HepG2 (cell line): ENCODE measurements at regions not wholly inside any gene's neighbourhood (a gene's known extent, or its start where the extent isn't known, plus 50 kb on each side); places are given as distances from the start of the nearest gene placed in this dataset.

Experiments
- ATAC-seq: fragments of 200-7000 bp; cut with Tn5 transposase; 3 replicates; pipeline ENCODE4 v1.9.1; 2020; ENCODE audit warnings: mild to moderate bottlenecking, moderate library complexity
- BruUV-seq: library from RNA; stranded (reverse); fragments of 400-500 nt; replicated peaks from 2 replicates; lab custom pipeline; 2021; lab: Mats Ljungman, UMichigan
- CTCF ChIA-PET: fragments of 300-600 bp; formaldehyde crosslinking; extraction: SDS; loops from one replicate; lab custom pipeline; 2021; ENCODE audit warnings: low total read pairs, inconsistent platforms, low intra/inter-chr PET ratio; lab: Yijun Ruan, JAX
- POLR2A ChIA-PET: fragments of 350-600 bp; sonication (Branson Sonifier 250); formaldehyde crosslinking; loops from one replicate; lab custom pipeline; 2020; ENCODE audit warnings: antibody characterized with exemption, inconsistent platforms; lab: Yijun Ruan, JAX
- DNase-seq: peaks from one replicate; pipeline ENCODE4 v3.0.0-alpha.2; 2015; ENCODE audit warnings: low spot score
- FAIRE-seq: peaks from 3 replicates; lab custom pipeline; 2011; peaks lifted over from hg19 to GRCh38; lab: Jason Lieb, UNC
- H2AFZ ChIP-seq: one replicate; pipeline ENCODE4 v1.6.1; 2011; ENCODE audit warnings: low read length, inconsistent platforms
- H3K27ac ChIP-seq: fragments of 300-600 bp; 3 replicates; pipeline ENCODE4 v1.8.0; 2011; ENCODE audit warnings: mixed run types, mild to moderate bottlenecking, mixed read lengths, low read length, inconsistent platforms; ENCODE audit not compliant: insufficient read depth; ENCODE audit errors: extremely low read length
- H3K27me3 ChIP-seq, 2 experiments: fragments of 200-600 bp in 1 of 2; 2 replicates in 1 of 2; 3 replicates in 1 of 2; pipeline versions ENCODE4 v1.6.0 to v1.8.0; 2011; ENCODE audit warnings: low read length in 2 of 2, mild to moderate bottlenecking in 2 of 2, moderate library complexity in 2 of 2, inconsistent platforms in 1 of 2; ENCODE audit not compliant: insufficient read depth in 2 of 2, control insufficient read depth in 1 of 2
- H3K36me3 ChIP-seq, 2 experiments: fragments of 200-600 bp in 1 of 2; replicated peaks in 1 of 2; 2 replicates in 1 of 2; 3 replicates in 1 of 2; pipeline versions ENCODE4 v1.5.1 to v1.8.0; 2011; ENCODE audit warnings: low read length in 2 of 2, inconsistent platforms in 1 of 2; ENCODE audit not compliant: insufficient read depth in 2 of 2, control insufficient read depth in 1 of 2
- H3K4me1 ChIP-seq: 2 replicates; pipeline ENCODE4 v1.5.1; 2012; ENCODE audit warnings: low read length, inconsistent platforms; ENCODE audit not compliant: insufficient read depth
- H3K4me2 ChIP-seq: 2 replicates; pipeline ENCODE4 v1.6.0; 2011; ENCODE audit warnings: low read depth, low read length, inconsistent platforms
- H3K4me3 ChIP-seq, 3 experiments: fragments of 200-600 bp in 1 of 3; sonication (generic), shearing (Covaris generic) in 1 of 3; replicated peaks in 1 of 3; 2 replicates each; pipeline ENCODE4 v1.5.1; 2011 to 2016; ENCODE audit warnings: low read length in 3 of 3, inconsistent platforms in 2 of 3, low read depth in 2 of 3, mild to moderate bottlenecking in 2 of 3, control low read depth in 1 of 3, mixed read lengths in 1 of 3; ENCODE audit not compliant: insufficient read depth in 1 of 3
- H3K79me2 ChIP-seq: one replicate; pipeline ENCODE4 v1.6.1; 2011; ENCODE audit warnings: low read length, inconsistent platforms; ENCODE audit not compliant: insufficient read depth
- H3K9ac ChIP-seq: 2 replicates; pipeline ENCODE4 v1.6.0; 2011; ENCODE audit warnings: mild to moderate bottlenecking, low read depth, low read length, inconsistent platforms; ENCODE audit not compliant: insufficient read depth
- H3K9me3 ChIP-seq: 2 replicates; pipeline ENCODE4 v1.5.1; 2012; ENCODE audit warnings: mild to moderate bottlenecking, low read length
- H4K20me1 ChIP-seq: 2 replicates; pipeline ENCODE4 v1.6.0; 2011; ENCODE audit warnings: inconsistent platforms, mild to moderate bottlenecking, low read length, moderate library complexity; ENCODE audit not compliant: insufficient read depth
- PAXIP1 ChIP-seq: sonication (generic); formaldehyde crosslinking; conservative IDR thresholded peaks from 2 replicates; pipeline ENCODE4 v1.4.0; 2020; ENCODE audit warnings: mild to moderate bottlenecking, missing genetic modification reagents, moderate library complexity
- RARA ChIP-seq: IDR thresholded peaks from 2 replicates; pipeline ENCODE4 v1.6.1; 2016; ENCODE audit warnings: missing genetic modification reagents, missing compliant biosample characterization
- RNF2 ChIP-seq: fragments of 450-650 bp; conservative IDR thresholded peaks from 2 replicates; pipeline ENCODE4 v1.6.1; 2016; ENCODE audit warnings: low read depth
- SKI ChIP-seq: fragments of 450-650 bp; IDR thresholded peaks from one replicate; pipeline ENCODE4 v1.6.1; 2018; ENCODE audit warnings: mild to moderate bottlenecking; ENCODE audit not compliant: partially characterized antibody
- ZFP37 ChIP-seq: sonication (generic); formaldehyde crosslinking; IDR thresholded peaks from 2 replicates; pipeline ENCODE4 v1.4.0; 2020; ENCODE audit warnings: missing genetic modification reagents, borderline replicate concordance
- ZNF598 ChIP-seq: sonication (generic); formaldehyde crosslinking; IDR thresholded peaks from 2 replicates; pipeline ENCODE4 v1.5.1; 2020; ENCODE audit warnings: mild to moderate bottlenecking, missing genetic modification reagents, borderline replicate concordance
- ZZZ3 ChIP-seq: sonication (generic); formaldehyde crosslinking; IDR thresholded peaks from 2 replicates; pipeline ENCODE4 v1.4.0; 2020; ENCODE audit warnings: missing genetic modification reagents, mild to moderate bottlenecking, borderline replicate concordance
- WGBS: methylation state at CpG from one replicate; pipeline ENCODE4 v1.1.6; 2017; ENCODE audit warnings: low lambda C conversion rate; 5-methylcytosine and 5-hydroxymethylcytosine counted together
- in situ Hi-C: cut with HindIII; loops from 2 replicates; pipeline ENCODE4 v1.10.0; 2017; ENCODE audit warnings: low pct_unique_long_range_greater_than_20kb; ENCODE audit not compliant: extremely low pct_ligation_motif_present
- intact Hi-C: fragments of 100-400 bp; cut with micrococcal nuclease; formaldehyde crosslinking; loops from one replicate; pipeline ENCODE4 v1.10.0; 2022; ENCODE audit not compliant: unreplicated experiment

- Histone ChIP-seq H2AFZ (no peak overlapping the region), H3K4me1 (no peaks in the 10 kb centered on the region), H3K27ac (no peak overlapping the region), H3K9me3 (no peaks in the 10 kb centered on the region), H3K4me2 (no peak overlapping the region), H3K9ac (no peak overlapping the region), H3K4me3 (no peak overlapping the region), H3K27me3 (peaks cover 0 to 34% of the 10 kb centered on the region in 2 experiments; a peak in 3 of 5 replicates), H4K20me1 (no peaks in the 10 kb centered on the region), H3K36me3 (no peaks in the 10 kb centered on the region), H3K79me2 (no peaks in the 10 kb centered on the region)
- CTCF ChIA-PET = no interaction called here
- POLR2A ChIA-PET = no interaction called here
- DNase-seq = no peak
- WGBS = 54% methylated on average over 8 of the region's 9 CpGs
- no peak for TF ChIP-seq ZNF598 (CRISPR knock-in tag)
- TF ChIP-seq RNF2 = no peak
- TF ChIP-seq ZFP37 (CRISPR knock-in tag) = no peak
- TF ChIP-seq SKI = no peak
- TF ChIP-seq ZZZ3 = no peak
- TF ChIP-seq PAXIP1 (CRISPR knock-in tag) = no peak
- no peak for TF ChIP-seq RARA (CRISPR knock-in tag)
- BruUV-seq = no TSS peak
- FAIRE-seq = no peak
- ATAC-seq = no peak
- in situ Hi-C loops (no loop called here), intact Hi-C loops (no loop called here)
Observed at GRCh38 chr14:66066981-66067776, 419.0 kb upstream of the CCDC196 start.
